Fibroblast of pulmonary artery (primary cell): ENCODE measurements at regions not wholly inside any gene's neighbourhood (a gene's known extent, or its start where the extent isn't known, plus 50 kb on each side); places are given as distances from the start of the nearest gene placed in this dataset.

Experiments used
- DNase-seq: peaks from one replicate; pipeline ENCODE4 v3.0.0-alpha.2; 2010; ENCODE audit warnings: low read depth
- H3K4me3 ChIP-seq: replicated peaks from 2 replicates; pipeline ENCODE4 v1.5.1; 2011; ENCODE audit warnings: low read depth, mild to moderate bottlenecking, control low read depth, low read length, moderate library complexity
- CTCF ChIP-seq: IDR thresholded peaks from 2 replicates; pipeline ENCODE4 v1.5.1; 2011; ENCODE audit warnings: mild to moderate bottlenecking, control low read depth, low read length, inconsistent platforms; ENCODE audit errors: missing control alignments

- no peak overlapping the region for H3K4me3 ChIP-seq
- peak; percentile 76 for DNase-seq
- TF ChIP-seq CTCF, result no peak
Observed at GRCh38 chr3:124258057-124258500, 266.2 kb upstream of the ROPN1 start.

GRCh38 chr3:124260206-124260915 is 268.4 kb upstream of the ROPN1 start:
- peak; percentile 80 for DNase-seq

GRCh38 chr3:124261306-124261705 is 269.4 kb upstream of the ROPN1 start:
- peak; percentile 13 for DNase-seq
- TF ChIP-seq CTCF, result no peak
- no peak overlapping the region for H3K4me3 ChIP-seq

More at GRCh38 chr3:124260206-124260915, 268.4 kb upstream of the ROPN1 start:
- no peak overlapping the region for H3K4me3 ChIP-seq
- TF ChIP-seq CTCF, result no peak

GRCh38 chr3:124263168-124263567 is 271.2 kb upstream of the ROPN1 start:
- H3K4me3 ChIP-seq, result no peak overlapping the region
- no peak for TF ChIP-seq CTCF
- peak; percentile 95 for DNase-seq

GRCh38 chr3:124264346-124264745 is 272.4 kb upstream of the ROPN1 start:
- no peak overlapping the region for H3K4me3 ChIP-seq
- DNase-seq, result no peak
- TF ChIP-seq CTCF, result no peak

- TF ChIP-seq CTCF, result no peak
- peak; percentile 47 for DNase-seq
- no peak overlapping the region for H3K4me3 ChIP-seq
Observed at GRCh38 chr3:124266487-124266886, 274.6 kb upstream of the ROPN1 start.

- TF ChIP-seq CTCF, result no peak
- DNase-seq, result no peak
- no peak overlapping the region for H3K4me3 ChIP-seq
Observed at GRCh38 chr3:124267406-124267805, 275.5 kb upstream of the ROPN1 start.
